CD8-positive, alpha-beta memory T cell (primary cell): ENCODE measurements at regions not wholly inside any gene's neighbourhood (a gene's known extent, or its start where the extent isn't known, plus 50 kb on each side); places are given as distances from the start of the nearest gene placed in this dataset.

Experiments used
- CTCF ChIA-PET: fragments of 350-600 bp; sonication (Branson Sonifier 250); formaldehyde crosslinking; loops from one replicate; lab custom pipeline; 2021; ENCODE audit warnings: antibody characterized with exemption; lab: Charles Lee
- POLR2A ChIA-PET: fragments of 350-600 bp; sonication (Branson Sonifier 250); formaldehyde crosslinking; loops from one replicate; lab custom pipeline; 2021; ENCODE audit warnings: antibody characterized with exemption; lab: Charles Lee
- DNase-seq, 5 donors: peaks; one replicate each; pipeline versions ENCODE4 v3.0.0 to v3.0.0-alpha.2; 2020 to 2022; ENCODE audit warnings: mixed read lengths in 1 of 5
- H3K27ac ChIP-seq: one replicate; pipeline ENCODE4 v1.7.0; 2013; ENCODE audit warnings: low read depth, mild to moderate bottlenecking, low read length, moderate library complexity
- H3K27me3 ChIP-seq: 2 replicates; pipeline ENCODE4 v1.7.0; 2013; ENCODE audit warnings: low read length, mild to moderate bottlenecking; ENCODE audit not compliant: insufficient read depth, poor library complexity, severe bottlenecking
- H3K36me3 ChIP-seq: 2 replicates; pipeline ENCODE4 v1.7.0; 2013; ENCODE audit warnings: mild to moderate bottlenecking, low read length, moderate library complexity; ENCODE audit not compliant: insufficient read depth
- H3K4me1 ChIP-seq: 2 replicates; pipeline ENCODE4 v1.7.0; 2013; ENCODE audit warnings: mild to moderate bottlenecking, low read length, moderate library complexity; ENCODE audit not compliant: insufficient read depth
- H3K4me3 ChIP-seq: 2 replicates; pipeline ENCODE4 v1.7.0; 2013; ENCODE audit warnings: mild to moderate bottlenecking, low read length
- H3K9me3 ChIP-seq: 2 replicates; pipeline ENCODE4 v1.7.0; 2013; ENCODE audit warnings: mild to moderate bottlenecking, low read length
- H3K27ac Mint-ChIP-seq, 8 donors: one replicate each; pipeline ENCODE4 v1.8.0; 2020 to 2021; ENCODE audit warnings: mixed read lengths in 8 of 8, mild to moderate bottlenecking in 6 of 8, inconsistent platforms in 3 of 8, moderate library complexity in 3 of 8
- H3K27me3 Mint-ChIP-seq, 2 donors: one replicate each; pipeline ENCODE4 v1.8.0; 2020 to 2021; ENCODE audit warnings: mixed read lengths in 2 of 2, mild to moderate bottlenecking in 1 of 2, moderate library complexity in 1 of 2
- H3K36me3 Mint-ChIP-seq, 3 donors: one replicate each; pipeline ENCODE4 v1.8.0; 2020 to 2021; ENCODE audit warnings: mixed read lengths in 3 of 3, inconsistent platforms in 1 of 3, mild to moderate bottlenecking in 1 of 3
- H3K4me1 Mint-ChIP-seq, 3 donors: one replicate each; pipeline ENCODE4 v1.8.0; 2020 to 2021; ENCODE audit warnings: mixed read lengths in 3 of 3, inconsistent platforms in 1 of 3, mild to moderate bottlenecking in 1 of 3
- H3K4me3 Mint-ChIP-seq, 7 donors: one replicate each; pipeline ENCODE4 v1.8.0; 2020 to 2021; ENCODE audit warnings: mixed read lengths in 7 of 7, mild to moderate bottlenecking in 6 of 7, moderate library complexity in 4 of 7, inconsistent platforms in 2 of 7
- H3K9me3 Mint-ChIP-seq, 5 donors: one replicate each; pipeline ENCODE4 v1.8.0; 2020 to 2022; ENCODE audit warnings: mixed read lengths in 5 of 5, mild to moderate bottlenecking in 3 of 5, moderate library complexity in 2 of 5, inconsistent platforms in 1 of 5

DNA sequence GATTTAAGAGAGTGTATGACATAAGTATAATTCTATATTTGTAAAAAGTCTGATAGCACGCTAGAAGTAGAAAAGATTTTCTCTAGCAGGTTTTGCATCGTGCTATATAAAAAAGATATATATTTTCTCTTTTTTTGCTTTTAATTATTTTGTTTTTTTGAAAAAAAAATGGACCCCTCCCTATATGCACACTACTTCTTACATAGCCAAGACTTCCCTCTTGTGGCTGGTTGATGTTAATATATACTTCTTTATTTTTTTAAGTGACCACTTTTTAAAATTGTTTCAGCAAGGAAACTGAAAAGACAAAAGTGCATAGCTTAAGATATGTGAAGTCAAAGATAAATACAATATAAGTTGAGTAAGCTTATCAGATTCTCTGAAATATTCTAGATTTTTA lies 1202.8 kb downstream of the DIAPH3 start:
- H3K27me3 Mint-ChIP-seq = no peaks in the 10 kb centered on the region
- CTCF ChIA-PET = no interaction called here

DNA sequence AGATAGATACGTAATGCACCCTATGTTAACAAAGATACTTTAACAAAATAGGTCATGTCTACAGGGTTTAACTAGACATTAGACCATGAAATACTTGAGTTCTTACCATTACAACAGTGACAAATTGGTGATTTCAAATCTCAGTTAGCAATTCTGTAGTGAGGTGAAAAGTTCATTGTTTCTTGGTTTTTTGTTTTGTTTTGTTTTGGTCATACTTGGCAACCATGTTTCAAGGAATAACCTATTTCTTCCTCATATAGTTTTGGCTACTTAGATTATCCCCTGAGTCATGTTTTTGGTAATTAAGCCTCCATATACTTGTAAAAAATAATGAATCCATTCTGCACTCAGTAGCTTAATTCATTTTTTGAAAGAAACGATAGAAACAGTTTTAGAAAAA lies 1200.4 kb downstream of the DIAPH3 start:
- CTCF ChIA-PET = no interaction called here
- Mint-ChIP-seq H3K27ac (no peak overlapping the region), H3K4me1 (no peaks in the 10 kb centered on the region), H3K27me3 (no peaks in the 10 kb centered on the region), H3K9me3 (peaks cover under 1 to 15% (median 7%) of the 10 kb centered on the region in 5 donors), H3K36me3 (no peaks in the 10 kb centered on the region), H3K4me3 (no peak overlapping the region)
- Histone ChIP-seq H3K4me3 (no peak overlapping the region), H3K9me3 (no peaks in the 10 kb centered on the region), H3K36me3 (no peaks in the 10 kb centered on the region), H3K4me1 (no peaks in the 10 kb centered on the region), H3K27ac (no peak overlapping the region), H3K27me3 (no peaks in the 10 kb centered on the region)
- no peak for DNase-seq
- POLR2A ChIA-PET = no interaction called here

More for the DNA sequence above, 1202.8 kb downstream of the DIAPH3 start:
- H3K9me3 Mint-ChIP-seq = peaks cover 0 to 10% (median 5%) of the 10 kb centered on the region in 5 donors
- H3K36me3 Mint-ChIP-seq = no peaks in the 10 kb centered on the region
- Histone ChIP-seq H3K36me3 (no peaks in the 10 kb centered on the region), H3K4me3 (no peak overlapping the region), H3K4me1 (no peaks in the 10 kb centered on the region), H3K9me3 (no peaks in the 10 kb centered on the region), H3K27ac (no peak overlapping the region), H3K27me3 (no peaks in the 10 kb centered on the region)
- H3K27ac Mint-ChIP-seq = no peak overlapping the region
- no peak for DNase-seq
- POLR2A ChIA-PET = no interaction called here
- H3K4me3 Mint-ChIP-seq = no peak overlapping the region
- H3K4me1 Mint-ChIP-seq = no peaks in the 10 kb centered on the region

DNA sequence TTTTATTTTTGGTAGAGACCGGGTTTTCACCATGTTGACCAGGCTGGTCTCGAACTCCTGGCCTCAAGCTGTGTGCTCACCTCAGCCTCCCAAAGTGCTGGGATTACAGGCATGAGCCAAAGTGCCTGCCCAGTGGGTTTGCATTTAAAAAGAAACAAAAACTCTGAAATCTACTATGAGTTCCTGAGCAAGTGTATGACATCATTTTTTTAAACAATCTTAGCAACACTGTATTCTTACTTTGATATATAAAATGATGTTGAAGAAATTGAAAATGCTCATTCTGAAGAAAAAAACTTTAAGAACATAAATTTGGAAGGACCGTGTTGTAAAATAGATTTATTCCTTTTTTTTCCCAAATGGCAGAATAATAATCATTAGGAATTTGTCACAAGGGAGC lies 1199.7 kb downstream of the DIAPH3 start:
- no peaks in the 10 kb centered on the region for H3K36me3 Mint-ChIP-seq
- H3K4me1 Mint-ChIP-seq = no peaks in the 10 kb centered on the region
- no peak overlapping the region for H3K4me3 Mint-ChIP-seq
- H3K9me3 Mint-ChIP-seq = peaks cover 5 to 16% (median 10%) of the 10 kb centered on the region in 5 donors
- POLR2A ChIA-PET = no interaction called here
- Histone ChIP-seq H3K27ac (no peak overlapping the region), H3K36me3 (no peaks in the 10 kb centered on the region), H3K4me1 (no peaks in the 10 kb centered on the region), H3K27me3 (no peaks in the 10 kb centered on the region), H3K4me3 (no peak overlapping the region), H3K9me3 (no peaks in the 10 kb centered on the region)
- CTCF ChIA-PET = no interaction called here
- DNase-seq = no peak
- no peaks in the 10 kb centered on the region for H3K27me3 Mint-ChIP-seq
- H3K27ac Mint-ChIP-seq = no peak overlapping the region

DNA sequence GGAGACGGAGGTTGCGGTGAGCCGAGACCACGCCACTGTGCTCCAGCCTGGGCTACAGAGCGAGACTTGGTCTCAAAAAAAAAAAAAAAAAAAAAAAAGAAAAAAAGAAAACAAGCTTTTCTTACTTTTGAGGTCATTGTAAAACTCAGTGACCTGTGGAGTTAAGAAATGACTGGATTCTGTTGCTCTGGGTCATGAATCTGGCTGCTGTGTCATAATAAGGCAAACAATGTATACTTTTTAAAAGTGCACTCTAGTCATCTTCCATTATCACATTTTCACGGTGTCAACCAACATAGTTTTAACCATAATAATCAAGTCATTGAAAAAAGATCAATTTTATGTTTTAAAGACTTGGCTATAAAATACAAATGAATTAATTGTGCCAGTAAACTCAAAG lies 1186.6 kb downstream of the DIAPH3 start:
- no peaks in the 10 kb centered on the region for H3K27me3 Mint-ChIP-seq
- no peak overlapping the region for H3K4me3 Mint-ChIP-seq
- no peaks in the 10 kb centered on the region for H3K4me1 Mint-ChIP-seq
- DNase-seq = no peak
- H3K36me3 Mint-ChIP-seq = no peaks in the 10 kb centered on the region
- no peaks in the 10 kb centered on the region for H3K9me3 ChIP-seq
- H3K9me3 Mint-ChIP-seq = peaks cover 0 to 13% (median 2%) of the 10 kb centered on the region in 5 donors
- H3K4me1 ChIP-seq = no peaks in the 10 kb centered on the region
- no peaks in the 10 kb centered on the region for H3K36me3 ChIP-seq
- H3K4me3 ChIP-seq = no peak overlapping the region
- no peak overlapping the region for H3K27ac ChIP-seq
- CTCF ChIA-PET = no interaction called here
- no peak overlapping the region for H3K27ac Mint-ChIP-seq
- no peaks in the 10 kb centered on the region for H3K27me3 ChIP-seq
- POLR2A ChIA-PET = no interaction called here

DNA sequence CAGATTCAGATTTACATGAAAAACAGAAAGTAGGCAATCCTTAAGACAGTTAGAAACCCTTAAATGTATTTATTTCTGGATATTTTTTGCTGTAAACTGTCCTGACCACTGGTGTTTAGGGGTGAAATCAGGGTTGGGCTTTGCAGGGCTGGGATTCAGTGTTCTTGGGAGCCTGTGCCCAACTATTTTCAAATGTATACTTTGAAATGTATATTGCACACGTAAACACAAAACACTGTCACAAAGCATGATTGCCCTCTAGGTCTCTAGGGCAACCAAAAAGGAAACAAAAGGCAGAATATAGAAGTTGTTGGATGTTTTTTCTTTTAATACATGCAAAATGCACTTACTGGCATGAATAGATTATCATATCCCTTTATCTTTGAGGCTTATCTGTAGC lies 1185.4 kb downstream of the DIAPH3 start:
- H3K27me3 Mint-ChIP-seq = no peaks in the 10 kb centered on the region
- no peaks in the 10 kb centered on the region for H3K36me3 Mint-ChIP-seq
- no peak overlapping the region for H3K4me3 ChIP-seq
- peaks cover 4 to 12% (median 9%) of the 10 kb centered on the region in 5 donors for H3K9me3 Mint-ChIP-seq
- DNase-seq = no peak
- H3K36me3 ChIP-seq = no peaks in the 10 kb centered on the region
- H3K4me1 ChIP-seq = no peaks in the 10 kb centered on the region
- H3K27ac Mint-ChIP-seq = no peak overlapping the region
- CTCF ChIA-PET = no interaction called here
- H3K4me3 Mint-ChIP-seq = no peak overlapping the region
- H3K27me3 ChIP-seq = no peaks in the 10 kb centered on the region
- no peaks in the 10 kb centered on the region for H3K9me3 ChIP-seq
- H3K4me1 Mint-ChIP-seq = no peaks in the 10 kb centered on the region
- POLR2A ChIA-PET = no interaction called here
- H3K27ac ChIP-seq = no peak overlapping the region

DNA sequence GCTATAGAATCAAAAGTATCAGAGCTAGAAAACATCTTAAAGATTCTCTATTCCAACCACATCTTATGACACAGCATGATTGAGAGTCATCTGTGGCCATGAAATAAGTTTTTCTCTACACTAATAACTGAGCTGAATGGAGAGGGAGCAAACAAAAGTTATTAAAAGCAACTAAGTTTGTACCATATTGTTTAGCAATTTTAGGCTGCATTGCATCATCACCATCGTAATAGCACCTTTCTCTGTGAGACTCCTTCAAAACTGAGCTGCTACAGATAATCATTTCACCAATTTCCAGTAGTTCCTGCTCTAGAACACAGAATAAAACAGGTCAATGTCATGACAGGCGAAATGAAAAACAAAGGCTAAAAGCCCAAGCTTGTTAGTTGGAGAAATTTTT lies 1183.9 kb downstream of the DIAPH3 start:
- no peaks in the 10 kb centered on the region for H3K36me3 ChIP-seq

DNA sequence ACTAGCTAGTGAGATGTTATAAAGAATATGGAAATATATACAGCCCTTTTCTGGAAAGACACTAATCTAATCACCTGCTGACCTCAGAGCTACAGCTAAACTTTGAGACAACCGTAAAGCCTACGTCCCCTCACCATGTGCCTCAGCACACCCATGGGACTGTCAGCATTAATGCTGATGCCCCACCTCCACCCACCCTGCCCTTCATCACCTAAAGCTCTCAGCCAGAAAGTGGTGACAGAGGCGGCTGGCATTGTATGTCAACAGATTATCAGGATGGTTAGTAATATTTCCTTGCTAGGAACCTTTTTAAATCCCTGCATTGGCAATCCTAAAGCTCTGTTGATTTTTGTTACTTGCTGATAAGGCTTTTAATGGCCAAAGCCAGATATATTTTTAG lies 1177.9 kb downstream of the DIAPH3 start:
- POLR2A ChIA-PET = no interaction called here
- Mint-ChIP-seq H3K27me3 (no peaks in the 10 kb centered on the region), H3K4me1 (no peaks in the 10 kb centered on the region), H3K9me3 (peaks cover 5 to 24% (median 11%) of the 10 kb centered on the region in 5 donors), H3K27ac (no peak overlapping the region), H3K4me3 (no peak overlapping the region), H3K36me3 (peaks cover 0 to 4% (median 0%) of the 10 kb centered on the region in 3 donors)
- Histone ChIP-seq H3K36me3 (no peaks in the 10 kb centered on the region), H3K27ac (no peak overlapping the region), H3K9me3 (no peaks in the 10 kb centered on the region), H3K4me3 (no peak overlapping the region), H3K4me1 (no peaks in the 10 kb centered on the region), H3K27me3 (no peaks in the 10 kb centered on the region)
- CTCF ChIA-PET = no interaction called here
- no peak for DNase-seq

More for the DNA sequence above, 1183.9 kb downstream of the DIAPH3 start:
- Histone ChIP-seq H3K4me3 (no peak overlapping the region), H3K27me3 (no peaks in the 10 kb centered on the region), H3K27ac (no peak overlapping the region), H3K4me1 (no peaks in the 10 kb centered on the region), H3K9me3 (no peaks in the 10 kb centered on the region)
- no peaks in the 10 kb centered on the region for H3K27me3 Mint-ChIP-seq
- DNase-seq = no peak
- peaks cover 5 to 20% (median 8%) of the 10 kb centered on the region in 5 donors for H3K9me3 Mint-ChIP-seq
- H3K27ac Mint-ChIP-seq = no peak overlapping the region
- H3K4me3 Mint-ChIP-seq = no peak overlapping the region
- CTCF ChIA-PET = no interaction called here
- H3K4me1 Mint-ChIP-seq = no peaks in the 10 kb centered on the region
- peaks cover 0 to 3% (median 0%) of the 10 kb centered on the region in 3 donors for H3K36me3 Mint-ChIP-seq
- POLR2A ChIA-PET = no interaction called here

DNA sequence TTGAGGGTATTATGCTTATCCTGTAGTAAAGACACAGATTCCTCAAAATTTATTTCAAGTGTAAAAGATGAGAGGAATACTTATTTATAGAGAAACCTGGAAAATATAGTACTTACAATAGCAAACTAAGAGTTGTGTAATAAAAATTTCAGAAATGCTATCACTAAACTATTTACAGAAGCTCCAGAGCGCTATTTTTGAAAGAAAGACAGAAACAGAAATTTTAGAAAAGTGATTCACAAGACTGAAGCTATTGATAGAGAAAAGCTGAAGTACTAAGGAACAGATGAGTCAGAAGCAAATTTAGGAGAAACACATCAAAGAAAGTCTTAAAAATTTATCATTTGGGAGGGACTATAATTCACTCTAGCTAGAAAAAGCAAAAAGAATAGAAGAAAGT lies 1174.2 kb downstream of the DIAPH3 start:
- Histone ChIP-seq H3K36me3 (no peaks in the 10 kb centered on the region), H3K4me1 (no peaks in the 10 kb centered on the region), H3K9me3 (no peaks in the 10 kb centered on the region), H3K4me3 (no peak overlapping the region), H3K27ac (no peak overlapping the region), H3K27me3 (no peaks in the 10 kb centered on the region)
- no peak overlapping the region for H3K4me3 Mint-ChIP-seq
- ChIA-PET CTCF (no interaction called here), POLR2A (no interaction called here)
- no peaks in the 10 kb centered on the region for H3K27me3 Mint-ChIP-seq
- H3K27ac Mint-ChIP-seq = no peak overlapping the region
- no peak for DNase-seq
- H3K9me3 Mint-ChIP-seq = peaks cover 0 to 10% (median 7%) of the 10 kb centered on the region in 5 donors
- peaks cover 0 to 4% (median 0%) of the 10 kb centered on the region in 3 donors for H3K36me3 Mint-ChIP-seq
- no peaks in the 10 kb centered on the region for H3K4me1 Mint-ChIP-seq
